ENCODE measurements at regions not wholly inside any gene's neighbourhood (a gene's known extent, or its start where the extent isn't known, plus 50 kb on each side); places are given as distances from the start of the nearest gene placed in this dataset.
A peak's percentile ranks its signal among the peaks of the same experiment; 100 is the strongest.

- TF ChIP-seq HNF1A (IDR thresholded peaks at IDR 0.05; ENCODE audit: low read depth) (peak; percentile 68), HNF1A (CRISPR knock-in tag; IDR thresholded peaks at IDR 0.05; ENCODE audit: borderline replicate concordance) (peak; percentile 92; the same call in 1 of the 2 replicates), ZNF503 (CRISPR knock-in tag; IDR thresholded peaks at IDR 0.05) (peak; percentile 90), ZBTB7A (CRISPR knock-in tag; IDR thresholded peaks at IDR 0.05) (no peak), KLF16 (CRISPR knock-in tag; IDR thresholded peaks at IDR 0.05) (peak in 1 of 2 experiments; percentile 78; a peak in 1 of 4 replicates), IKZF1 (IDR thresholded peaks at IDR 0.05) (no peak), ZMAT3 (CRISPR knock-in tag; conservative IDR thresholded peaks at IDR 0.05) (peak; percentile 70; the same call in 1 of the 2 replicates), ZNF101 (CRISPR knock-in tag; IDR thresholded peaks at IDR 0.05; ENCODE audit: borderline replicate concordance, low read depth) (no peak), PCBP1 (IDR thresholded peaks at IDR 0.05; ENCODE audit: borderline replicate concordance, low read depth, low read length) (no peak), ZSCAN12 (CRISPR knock-in tag; IDR thresholded peaks at IDR 0.05) (no peak), ZBED4 (CRISPR knock-in tag; IDR thresholded peaks at IDR 0.05; ENCODE audit: borderline replicate concordance) (peak; percentile 91), KAT7 (CRISPR knock-in tag; IDR thresholded peaks at IDR 0.05; ENCODE audit: borderline replicate concordance) (peak; percentile 79; the same call in 1 of the 2 replicates), NFYB (CRISPR knock-in tag; IDR thresholded peaks at IDR 0.05) (no peak), ZNF207 (IDR thresholded peaks at IDR 0.05; ENCODE audit: borderline replicate concordance) (no peak), UBTF (CRISPR knock-in tag; IDR thresholded peaks at IDR 0.05) (no peak), ISL2 (CRISPR knock-in tag; IDR thresholded peaks at IDR 0.05) (peak; percentile 99), EEA1 (CRISPR knock-in tag; IDR thresholded peaks at IDR 0.05; ENCODE audit: borderline replicate concordance) (no peak), NKX3-1 (CRISPR knock-in tag; IDR thresholded peaks at IDR 0.05) (peak; percentile 77; the same call in 1 of the 2 replicates)
These were observed 200.3 kb upstream of the FUT9 start (continued) for GRCh38 chr6:95815389-95816056.

Measured in HepG2 (cell line).